ENCODE measurements at regions not wholly inside any gene's neighbourhood (a gene's known extent, or its start where the extent isn't known, plus 50 kb on each side); places are given as distances from the start of the nearest gene placed in this dataset.

- DNase-seq (ENCODE audit: low spot score), result no peak
Measured at GRCh38 chr6:132868057-132868456, 53.7 kb downstream of the RPS12 start.

- no peak for DNase-seq (ENCODE audit: low spot score)
Measured at GRCh38 chr6:132872923-132873322, 58.6 kb downstream of the RPS12 start.

GRCh38 chr6:132877003-132877402 lies 62.6 kb downstream of the RPS12 start:
- DNase-seq (ENCODE audit: low spot score), result no peak

- no peak for DNase-seq (ENCODE audit: low spot score)
Measured at GRCh38 chr6:132887204-132887603, 72.8 kb downstream of the RPS12 start.

GRCh38 chr6:132888701-132889100 lies 74.3 kb downstream of the RPS12 start:
- no peak for DNase-seq (ENCODE audit: low spot score)

- DNase-seq (ENCODE audit: low spot score), result no peak
Measured at GRCh38 chr6:132892929-132893771, 78.8 kb downstream of the RPS12 start.

- no peak for DNase-seq (ENCODE audit: low spot score)
Measured at GRCh38 chr6:132893772-132894490, 79.6 kb downstream of the RPS12 start.

- no peak for DNase-seq (ENCODE audit: low spot score)
Measured at GRCh38 chr6:132898376-132898775, 84.0 kb downstream of the RPS12 start.

- no peak for DNase-seq (ENCODE audit: low spot score)
Measured at GRCh38 chr6:132900849-132901248, 86.5 kb downstream of the RPS12 start.

- DNase-seq (ENCODE audit: low spot score), result no peak
Measured at GRCh38 chr6:132902901-132903300, 88.5 kb downstream of the RPS12 start.

- no peak for DNase-seq (ENCODE audit: low spot score)
Measured at GRCh38 chr6:132907231-132907630, 92.9 kb downstream of the RPS12 start.

GRCh38 chr6:132907914-132908313 lies 93.5 kb downstream of the RPS12 start:
- no peak for DNase-seq (ENCODE audit: low spot score)

- DNase-seq (ENCODE audit: low spot score), result no peak
Measured at GRCh38 chr6:132909742-132910141, 95.4 kb downstream of the RPS12 start.

GRCh38 chr6:132910759-132911158 lies 96.4 kb downstream of the RPS12 start:
- DNase-seq (ENCODE audit: low spot score), result no peak

- no peak for DNase-seq (ENCODE audit: low spot score)
Measured at GRCh38 chr6:132919045-132919860, 104.9 kb downstream of the RPS12 start.

GRCh38 chr6:132927713-132928112 lies 113.3 kb downstream of the RPS12 start:
- DNase-seq (ENCODE audit: low spot score), result no peak

- DNase-seq (ENCODE audit: low spot score), result no peak
Measured at GRCh38 chr6:132929141-132929540, 114.8 kb downstream of the RPS12 start.

GRCh38 chr6:132931313-132931712 lies 116.9 kb downstream of the RPS12 start:
- no peak for DNase-seq (ENCODE audit: low spot score)

- no peak for DNase-seq (ENCODE audit: low spot score)
Measured at GRCh38 chr6:132931936-132932514, 117.7 kb downstream of the RPS12 start.

GRCh38 chr6:132932588-132932987 lies 118.2 kb downstream of the RPS12 start:
- DNase-seq (ENCODE audit: low spot score), result no peak

- DNase-seq (ENCODE audit: low spot score), result no peak
Measured at GRCh38 chr6:132933090-132933489, 118.7 kb downstream of the RPS12 start.

GRCh38 chr6:132934496-132934895 lies 120.1 kb downstream of the RPS12 start:
- DNase-seq (ENCODE audit: low spot score), result no peak

Data from hematopoietic multipotent progenitor cell treated with erythropoietin and hydrocortisone succinate and interleukin-3 and kit ligand, for 17 days (in vitro differentiated cells).